Liver (tissue), 8 donors: ENCODE measurements at regions not wholly inside any gene's neighbourhood (a gene's known extent, or its start where the extent isn't known, plus 50 kb on each side); places are given as distances from the start of the nearest gene placed in this dataset.

Source experiments
- DNase-seq: peaks from one replicate; pipeline ENCODE4 v3.0.0-alpha.2; 2017; ENCODE audit warnings: low spot score
- H3K27ac ChIP-seq, 2 donors: one replicate each; pipeline ENCODE4 v1.7.0; 2013; ENCODE audit warnings: inconsistent platforms in 2 of 2, low read length in 2 of 2, control low read depth in 1 of 2, low read depth in 1 of 2, mild to moderate bottlenecking in 1 of 2
- H3K27me3 ChIP-seq, 4 donors: one replicate each; pipeline versions ENCODE4 v1.6.1 to v1.7.0; 2013; ENCODE audit warnings: low read length in 3 of 4, inconsistent platforms in 1 of 4, mild to moderate bottlenecking in 1 of 4, moderate library complexity in 1 of 4; ENCODE audit not compliant: control insufficient read depth in 4 of 4, insufficient read depth in 4 of 4
- H3K36me3 ChIP-seq, 4 donors: one replicate each; pipeline versions ENCODE4 v1.6.1 to v1.7.0; 2013; ENCODE audit warnings: low read length in 3 of 4, mild to moderate bottlenecking in 3 of 4, low read depth in 1 of 4, moderate library complexity in 1 of 4; ENCODE audit not compliant: control insufficient read depth in 4 of 4, insufficient read depth in 3 of 4
- H3K4me1 ChIP-seq, 4 donors: one replicate each; pipeline versions ENCODE4 v1.6.1 to v1.7.0; 2013; ENCODE audit warnings: low read length in 3 of 4, mild to moderate bottlenecking in 3 of 4, moderate library complexity in 1 of 4; ENCODE audit not compliant: control insufficient read depth in 4 of 4, insufficient read depth in 4 of 4
- H3K4me3 ChIP-seq, 3 donors: one replicate each; pipeline versions ENCODE4 v1.6.1 to v1.7.0; 2013; ENCODE audit warnings: low read length in 3 of 3, control low read depth in 1 of 3, low read depth in 1 of 3, mild to moderate bottlenecking in 1 of 3
- H3K9ac ChIP-seq, 2 donors: one replicate each; pipeline ENCODE4 v1.7.0; 2013; ENCODE audit warnings: low read length in 2 of 2, mild to moderate bottlenecking in 2 of 2, moderate library complexity in 2 of 2, control low read depth in 1 of 2, low read depth in 1 of 2
- H3K9me3 ChIP-seq, 4 donors: one replicate each; pipeline versions ENCODE4 v1.6.1 to v1.7.0; 2013; ENCODE audit warnings: low read length in 3 of 4; ENCODE audit not compliant: control insufficient read depth in 4 of 4
- EGR1 ChIP-seq, 2 donors: IDR thresholded peaks; 2 replicates each; pipeline ENCODE4 v1.6.1; 2016 to 2018; ENCODE audit warnings: antibody characterized with exemption in 2 of 2, low read depth in 2 of 2
- FOXA1 ChIP-seq: IDR thresholded peaks from 2 replicates; pipeline ENCODE4 v1.6.1; 2016; ENCODE audit warnings: antibody characterized with exemption
- FOXA2 ChIP-seq: IDR thresholded peaks from 2 replicates; pipeline ENCODE4 v1.6.1; 2016; ENCODE audit warnings: antibody characterized with exemption
- GABPA ChIP-seq, 2 donors: IDR thresholded peaks in 1 of 2; conservative IDR thresholded peaks in 1 of 2; 2 replicates each; pipeline ENCODE4 v1.6.1; 2016; ENCODE audit warnings: antibody characterized with exemption in 2 of 2, mild to moderate bottlenecking in 1 of 2, moderate library complexity in 1 of 2
- HNF4A ChIP-seq, 2 donors: conservative IDR thresholded peaks; 2 replicates each; pipeline ENCODE4 v1.6.1; 2016; ENCODE audit warnings: antibody characterized with exemption in 2 of 2, mild to moderate bottlenecking in 2 of 2
- HNF4G ChIP-seq: IDR thresholded peaks from 2 replicates; pipeline ENCODE4 v1.6.1; 2016; ENCODE audit warnings: antibody characterized with exemption
- JUND ChIP-seq, 2 donors: IDR thresholded peaks; 2 replicates each; pipeline ENCODE4 v1.6.1; 2016; ENCODE audit warnings: antibody characterized with exemption in 2 of 2
- NR2F2 ChIP-seq: IDR thresholded peaks from 2 replicates; pipeline ENCODE4 v1.6.1; 2016; ENCODE audit warnings: antibody characterized with exemption
- RAD21 ChIP-seq, 2 donors: IDR thresholded peaks; 2 replicates each; pipeline ENCODE4 v1.6.1; 2016; ENCODE audit warnings: antibody characterized with exemption in 2 of 2, mild to moderate bottlenecking in 2 of 2
- RXRA ChIP-seq, 2 donors: IDR thresholded peaks; 2 replicates each; pipeline ENCODE4 v1.6.1; 2017 to 2018; ENCODE audit warnings: antibody characterized with exemption in 2 of 2, mild to moderate bottlenecking in 1 of 2
- SP1 ChIP-seq: IDR thresholded peaks from 2 replicates; pipeline ENCODE4 v1.6.1; 2018; ENCODE audit warnings: antibody characterized with exemption, mild to moderate bottlenecking
- TAF1 ChIP-seq: conservative IDR thresholded peaks from 2 replicates; pipeline ENCODE4 v1.6.1; 2016; ENCODE audit warnings: antibody characterized with exemption, mild to moderate bottlenecking
- YY1 ChIP-seq: IDR thresholded peaks from 2 replicates; pipeline ENCODE4 v1.6.1; 2016; ENCODE audit warnings: antibody characterized with exemption, mild to moderate bottlenecking
- WGBS: extraction: QIAGEN DNeasy Blood & Tissue Kit; methylation state at CpG from one replicate; pipeline ENCODE4 v1.1.7; 2013; 5-methylcytosine and 5-hydroxymethylcytosine counted together
- TF ChIP-seq, protein P1 (sequence below): fragments of 150-350 bp; IDR thresholded peaks from 2 replicates; pipeline ENCODE4 v1.5.1; 2017; ENCODE audit warnings: improper control_type of control experiment, low read depth, low read length; ENCODE audit not compliant: missing input control
- TF ChIP-seq, protein P2 (sequence below): IDR thresholded peaks from 2 replicates; pipeline ENCODE4 v1.6.1; 2016; ENCODE audit warnings: antibody characterized with exemption, mild to moderate bottlenecking
- TF ChIP-seq, protein P3 (sequence below): IDR thresholded peaks from 2 replicates; pipeline ENCODE4 v1.6.1; 2016; ENCODE audit warnings: antibody characterized with exemption
- donor health status: healthy.
- donor health status: healthy.
- donor health status: healthy.
- donor health status: healthy.
- donor health status: healthy.

DNA sequence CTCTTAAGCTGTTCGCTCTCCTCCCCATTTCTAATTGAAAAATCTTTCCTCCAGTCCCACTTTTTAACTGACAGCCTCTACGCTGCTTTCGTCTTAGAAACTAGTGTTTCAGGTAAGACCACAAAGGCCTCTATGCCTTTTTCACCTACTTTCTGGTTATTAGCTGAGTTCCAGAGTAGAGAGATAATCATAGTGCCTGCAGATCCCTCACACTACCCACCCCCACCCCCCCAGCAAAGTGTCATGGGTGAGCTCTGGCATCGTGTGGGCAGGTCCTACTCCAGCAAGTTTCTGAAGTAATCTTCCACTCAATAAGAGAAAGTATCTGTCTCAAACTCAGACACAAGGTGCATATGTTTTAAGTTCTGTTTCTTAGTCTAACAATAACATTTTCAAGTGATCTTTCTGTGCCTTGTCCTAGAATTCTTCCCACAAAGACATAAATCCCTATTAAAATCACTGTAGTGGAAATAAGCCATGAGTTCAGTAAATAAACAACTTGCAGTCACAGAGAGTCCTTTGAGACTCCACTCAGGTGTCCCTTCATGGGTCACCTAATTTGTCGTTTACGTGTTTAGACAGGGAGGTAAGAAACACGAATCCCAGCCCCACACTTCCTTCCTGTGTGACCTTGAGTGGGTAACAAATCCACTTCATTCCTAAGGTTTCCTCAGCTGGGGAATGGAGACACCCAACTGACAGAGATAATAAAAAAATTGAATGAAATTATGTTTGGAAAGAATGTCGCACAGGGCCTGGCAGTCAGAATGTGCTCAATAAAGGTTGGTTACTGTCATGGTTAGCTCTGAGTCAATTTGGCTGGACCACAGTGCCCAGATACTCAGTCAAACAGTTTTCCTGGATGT is 228.9 kb upstream of the CAND1 start:
- Histone ChIP-seq H3K27me3 (peaks cover 0 to 1% (median 0%) of the 10 kb centered on the region in 4 donors), H3K9ac (no peak overlapping the region), H3K36me3 (no peaks in the 10 kb centered on the region), H3K27ac (no peak overlapping the region), H3K9me3 (no peaks in the 10 kb centered on the region), H3K4me3 (no peak overlapping the region), H3K4me1 (no peaks in the 10 kb centered on the region)
- no peak for DNase-seq
- WGBS, result 67% methylated on average over 8 of the region's 8 CpGs
- no peak for TF ChIP-seq RXRA (IDR thresholded peaks at IDR 0.05)
- TF ChIP-seq HNF4A (conservative IDR thresholded peaks at IDR 0.05), result no peak
- no peak for TF ChIP-seq FOXA1
- no peak for TF ChIP-seq TAF1
- TF ChIP-seq NR2F2, result no peak
- TF ChIP-seq JUND (IDR thresholded peaks at IDR 0.05), result no peak
- TF ChIP-seq HNF4G, result no peak
- TF ChIP-seq YY1, result no peak
- TF ChIP-seq RAD21 (IDR thresholded peaks at IDR 0.05), result no peak
- no peak for TF ChIP-seq EGR1 (IDR thresholded peaks at IDR 0.05; ENCODE audit: low read depth in 2 of 2)

DNA sequence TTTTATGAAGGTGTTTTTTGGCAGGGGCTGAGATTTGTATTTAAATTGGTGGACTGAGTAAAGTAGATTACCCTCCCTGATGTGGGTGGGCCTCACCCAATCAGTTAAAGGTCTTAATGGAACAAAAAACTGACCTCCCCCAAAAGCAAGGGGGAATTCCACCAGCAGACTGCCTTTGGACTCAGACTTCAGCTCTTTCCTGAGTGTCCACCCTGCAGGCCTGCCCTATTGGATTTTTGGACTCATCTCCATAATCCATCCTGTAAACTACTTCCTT is 228.4 kb upstream of the CAND1 start:
- Histone ChIP-seq H3K4me1 (no peaks in the 10 kb centered on the region), H3K4me3 (no peak overlapping the region), H3K9me3 (no peaks in the 10 kb centered on the region), H3K27ac (no peak overlapping the region), H3K36me3 (no peaks in the 10 kb centered on the region), H3K9ac (no peak overlapping the region), H3K27me3 (peaks cover 0 to 4% (median 0%) of the 10 kb centered on the region in 4 donors)
- TF ChIP-seq NR2F2 (no peak), JUND (IDR thresholded peaks at IDR 0.05) (no peak), SP1 (no peak), YY1 (no peak), FOXA1 (no peak)
- TF ChIP-seq, protein P1, sequence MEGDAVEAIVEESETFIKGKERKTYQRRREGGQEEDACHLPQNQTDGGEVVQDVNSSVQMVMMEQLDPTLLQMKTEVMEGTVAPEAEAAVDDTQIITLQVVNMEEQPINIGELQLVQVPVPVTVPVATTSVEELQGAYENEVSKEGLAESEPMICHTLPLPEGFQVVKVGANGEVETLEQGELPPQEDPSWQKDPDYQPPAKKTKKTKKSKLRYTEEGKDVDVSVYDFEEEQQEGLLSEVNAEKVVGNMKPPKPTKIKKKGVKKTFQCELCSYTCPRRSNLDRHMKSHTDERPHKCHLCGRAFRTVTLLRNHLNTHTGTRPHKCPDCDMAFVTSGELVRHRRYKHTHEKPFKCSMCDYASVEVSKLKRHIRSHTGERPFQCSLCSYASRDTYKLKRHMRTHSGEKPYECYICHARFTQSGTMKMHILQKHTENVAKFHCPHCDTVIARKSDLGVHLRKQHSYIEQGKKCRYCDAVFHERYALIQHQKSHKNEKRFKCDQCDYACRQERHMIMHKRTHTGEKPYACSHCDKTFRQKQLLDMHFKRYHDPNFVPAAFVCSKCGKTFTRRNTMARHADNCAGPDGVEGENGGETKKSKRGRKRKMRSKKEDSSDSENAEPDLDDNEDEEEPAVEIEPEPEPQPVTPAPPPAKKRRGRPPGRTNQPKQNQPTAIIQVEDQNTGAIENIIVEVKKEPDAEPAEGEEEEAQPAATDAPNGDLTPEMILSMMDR, result no peak
- no peak for DNase-seq

DNA sequence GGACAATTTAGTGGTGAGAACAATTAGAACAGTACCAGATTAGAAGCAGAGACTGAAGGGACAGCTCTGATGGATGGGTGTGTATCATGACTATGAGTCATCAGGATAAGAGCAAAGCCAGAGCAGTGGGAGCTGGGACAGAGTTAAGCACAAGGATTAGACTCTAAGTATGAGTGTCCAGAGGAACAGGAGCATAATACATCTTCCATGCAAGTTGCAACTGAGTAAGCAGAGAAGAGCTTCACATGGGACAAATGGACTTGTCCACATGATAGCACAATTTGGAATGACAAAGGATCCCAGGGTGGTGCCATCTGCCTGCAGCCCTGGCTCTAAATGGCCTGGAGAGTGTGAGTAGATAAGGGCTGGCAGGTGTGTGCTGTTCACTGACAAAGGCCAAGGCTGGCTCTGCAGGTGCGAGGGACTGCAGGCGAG is 226.4 kb upstream of the CAND1 start:
- no peaks in the 10 kb centered on the region for H3K4me1 ChIP-seq
- H3K9ac ChIP-seq, result no peak overlapping the region
- no peaks in the 10 kb centered on the region for H3K9me3 ChIP-seq
- DNase-seq, result no peak
- no peaks in the 10 kb centered on the region for H3K36me3 ChIP-seq
- no peak overlapping the region for H3K27ac ChIP-seq
- H3K27me3 ChIP-seq, result peaks cover 0 to 4% (median 0%) of the 10 kb centered on the region in 4 donors
- H3K4me3 ChIP-seq, result no peak overlapping the region
- TF ChIP-seq FOXA2 (no peak), NR2F2 (no peak), TAF1 (no peak), RXRA (IDR thresholded peaks at IDR 0.05) (no peak), RAD21 (IDR thresholded peaks at IDR 0.05) (no peak), GABPA (IDR thresholded peaks at IDR 0.05 in 1 of 2, conservative IDR thresholded peaks at IDR 0.05 in 1 of 2) (no peak), YY1 (no peak), EGR1 (IDR thresholded peaks at IDR 0.05; ENCODE audit: low read depth in 2 of 2) (no peak), JUND (IDR thresholded peaks at IDR 0.05) (no peak)
- TF ChIP-seq, protein P1, result no peak
- TF ChIP-seq, protein P2, sequence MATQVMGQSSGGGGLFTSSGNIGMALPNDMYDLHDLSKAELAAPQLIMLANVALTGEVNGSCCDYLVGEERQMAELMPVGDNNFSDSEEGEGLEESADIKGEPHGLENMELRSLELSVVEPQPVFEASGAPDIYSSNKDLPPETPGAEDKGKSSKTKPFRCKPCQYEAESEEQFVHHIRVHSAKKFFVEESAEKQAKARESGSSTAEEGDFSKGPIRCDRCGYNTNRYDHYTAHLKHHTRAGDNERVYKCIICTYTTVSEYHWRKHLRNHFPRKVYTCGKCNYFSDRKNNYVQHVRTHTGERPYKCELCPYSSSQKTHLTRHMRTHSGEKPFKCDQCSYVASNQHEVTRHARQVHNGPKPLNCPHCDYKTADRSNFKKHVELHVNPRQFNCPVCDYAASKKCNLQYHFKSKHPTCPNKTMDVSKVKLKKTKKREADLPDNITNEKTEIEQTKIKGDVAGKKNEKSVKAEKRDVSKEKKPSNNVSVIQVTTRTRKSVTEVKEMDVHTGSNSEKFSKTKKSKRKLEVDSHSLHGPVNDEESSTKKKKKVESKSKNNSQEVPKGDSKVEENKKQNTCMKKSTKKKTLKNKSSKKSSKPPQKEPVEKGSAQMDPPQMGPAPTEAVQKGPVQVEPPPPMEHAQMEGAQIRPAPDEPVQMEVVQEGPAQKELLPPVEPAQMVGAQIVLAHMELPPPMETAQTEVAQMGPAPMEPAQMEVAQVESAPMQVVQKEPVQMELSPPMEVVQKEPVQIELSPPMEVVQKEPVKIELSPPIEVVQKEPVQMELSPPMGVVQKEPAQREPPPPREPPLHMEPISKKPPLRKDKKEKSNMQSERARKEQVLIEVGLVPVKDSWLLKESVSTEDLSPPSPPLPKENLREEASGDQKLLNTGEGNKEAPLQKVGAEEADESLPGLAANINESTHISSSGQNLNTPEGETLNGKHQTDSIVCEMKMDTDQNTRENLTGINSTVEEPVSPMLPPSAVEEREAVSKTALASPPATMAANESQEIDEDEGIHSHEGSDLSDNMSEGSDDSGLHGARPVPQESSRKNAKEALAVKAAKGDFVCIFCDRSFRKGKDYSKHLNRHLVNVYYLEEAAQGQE, result no peak
- TF ChIP-seq, protein P3, sequence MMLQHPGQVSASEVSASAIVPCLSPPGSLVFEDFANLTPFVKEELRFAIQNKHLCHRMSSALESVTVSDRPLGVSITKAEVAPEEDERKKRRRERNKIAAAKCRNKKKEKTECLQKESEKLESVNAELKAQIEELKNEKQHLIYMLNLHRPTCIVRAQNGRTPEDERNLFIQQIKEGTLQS, result no peak
- 53% methylated on average over 2 of the region's 2 CpGs for WGBS
